ENCODE measurements at regions not wholly inside any gene's neighbourhood (a gene's known extent, or its start where the extent isn't known, plus 50 kb on each side); places are given as distances from the start of the nearest gene placed in this dataset.

DNA sequence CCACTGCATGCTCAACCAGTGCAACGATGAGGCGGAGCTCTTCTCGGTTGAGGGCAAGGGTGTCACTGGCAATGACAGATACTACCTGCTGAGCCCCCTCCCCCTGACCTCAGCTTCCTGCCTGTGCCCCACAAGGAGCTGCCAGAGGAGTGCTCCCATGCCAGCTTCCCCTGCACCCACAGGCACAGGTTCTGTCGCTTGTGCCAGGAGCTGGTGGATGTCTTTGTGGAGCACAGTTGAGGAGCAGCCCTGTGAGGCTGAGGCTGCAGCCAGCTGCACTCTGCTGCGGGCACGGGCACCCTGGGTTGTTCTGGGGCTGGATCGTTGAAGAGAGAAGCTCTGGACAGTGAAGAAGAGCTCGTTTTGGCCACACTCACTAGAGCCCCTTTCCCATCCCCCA, 165.3 kb upstream of the ZNF267 start:
- TF ChIP-seq CTCF (IDR thresholded peaks at IDR 0.05; ENCODE audit: insufficient read depth, low read length) (no peak), REST (IDR thresholded peaks at IDR 0.05; ENCODE audit: insufficient replicate concordance, low read depth) (no peak), POLR2AphosphoS5 (IDR thresholded peaks at IDR 0.05; ENCODE audit: low read depth) (no peak)
